ENCODE measurements at regions not wholly inside any gene's neighbourhood (a gene's known extent, or its start where the extent isn't known, plus 50 kb on each side); places are given as distances from the start of the nearest gene placed in this dataset.
"Not testable (repeated sequence)": the region's sequence is repeated elsewhere in the genome, so short reads cannot be mapped to it uniquely, and the experiment has no call there.

DNA sequence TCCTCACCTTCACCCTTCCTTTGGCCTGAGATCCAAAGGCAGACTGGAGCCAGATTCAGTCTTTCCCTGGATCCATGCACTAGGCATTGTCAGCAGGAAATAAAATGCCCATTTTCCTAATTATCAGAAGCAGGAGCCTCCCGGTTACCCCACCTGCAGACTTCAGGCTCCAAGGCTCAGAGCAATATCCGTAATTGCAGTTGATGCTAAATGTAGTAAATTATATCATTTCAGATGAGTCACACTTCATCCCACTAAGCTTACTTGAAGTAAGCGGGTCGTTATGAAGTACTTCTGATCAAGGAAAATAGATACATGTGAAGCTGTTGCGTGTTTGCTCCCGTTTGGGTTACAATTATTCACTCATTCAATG is 110.7 kb upstream of the SFSWAP start:
- no peak overlapping the region for H3K27ac Mint-ChIP-seq
- H3K27me3 Mint-ChIP-seq (ENCODE audit: low read depth in 3 of 3) = peaks cover 0 to 3% (median 2%) of the 10 kb centered on the region in 3 donors

GRCh38 chr12:131601499-131601898 is 109.4 kb upstream of the SFSWAP start:
- not testable (repeated sequence) for H3K27ac Mint-ChIP-seq; H3K9me3 Mint-ChIP-seq; H3K4me3 Mint-ChIP-seq; H3K36me3 Mint-ChIP-seq; DNase-seq; H3K27me3 Mint-ChIP-seq (ENCODE audit: low read depth in 3 of 3)
- H3K4me1 Mint-ChIP-seq = peaks cover 63 to 68% of the 10 kb centered on the region in 2 donors

More for the DNA sequence above, 110.7 kb upstream of the SFSWAP start:
- peaks cover 0 to 1% (median 0%) of the 10 kb centered on the region in 6 donors for H3K9me3 Mint-ChIP-seq
- no peak for DNase-seq
- H3K4me3 Mint-ChIP-seq = no peak overlapping the region
- peaks cover 50 to 55% of the 10 kb centered on the region in 2 donors for H3K4me1 Mint-ChIP-seq
- no peaks in the 10 kb centered on the region for H3K36me3 Mint-ChIP-seq

GRCh38 chr12:131603106-131603938 is 107.6 kb upstream of the SFSWAP start:
- H3K4me3 Mint-ChIP-seq = peak overlapping the region; percentile 84 to 97 (median 91)
- peaks cover 0 to 1% (median 0%) of the 10 kb centered on the region in 6 donors for H3K9me3 Mint-ChIP-seq
- no peak for DNase-seq
- peaks cover 82 to 83% of the 10 kb centered on the region in 2 donors for H3K4me1 Mint-ChIP-seq
- H3K36me3 Mint-ChIP-seq = no peaks in the 10 kb centered on the region
- peak overlapping the region; percentile 86 to 97 (median 92) for H3K27ac Mint-ChIP-seq
- H3K27me3 Mint-ChIP-seq (ENCODE audit: low read depth in 3 of 3) = peaks cover 0 to 2% (median 0%) of the 10 kb centered on the region in 3 donors

- peak overlapping the region; percentile 84 to 97 (median 91) for H3K4me3 Mint-ChIP-seq
- H3K4me1 Mint-ChIP-seq = peaks cover 84% of the 10 kb centered on the region in 2 donors
Measured at GRCh38 chr12:131603939-131604795, 106.7 kb upstream of the SFSWAP start.

GRCh38 chr12:131604859-131605258 is 106.0 kb upstream of the SFSWAP start:
- H3K4me1 Mint-ChIP-seq = peaks cover 86 to 90% of the 10 kb centered on the region in 2 donors
- peaks cover 0 to 4% (median 1%) of the 10 kb centered on the region in 3 donors for H3K27me3 Mint-ChIP-seq (ENCODE audit: low read depth in 3 of 3)
- H3K36me3 Mint-ChIP-seq = no peaks in the 10 kb centered on the region
- peaks cover 0 to 1% (median 0%) of the 10 kb centered on the region in 6 donors for H3K9me3 Mint-ChIP-seq
- peak overlapping the region; percentile 84 to 97 (median 91) for H3K4me3 Mint-ChIP-seq
- H3K27ac Mint-ChIP-seq = peak overlapping the region in 4 of 6 donors; percentile 31 to 97 (median 88)
- no peak for DNase-seq

More at GRCh38 chr12:131603939-131604795, 106.7 kb upstream of the SFSWAP start:
- Mint-ChIP-seq H3K36me3 (no peaks in the 10 kb centered on the region), H3K27ac (peak overlapping the region; percentile 86 to 97 (median 92)), H3K9me3 (peaks cover 0 to 1% (median 0%) of the 10 kb centered on the region in 6 donors), H3K27me3 (ENCODE audit: low read depth in 3 of 3) (peaks cover 0 to 4% (median 0%) of the 10 kb centered on the region in 3 donors)
- DNase-seq = peak; percentile 60 to 71 (median 70)

DNA sequence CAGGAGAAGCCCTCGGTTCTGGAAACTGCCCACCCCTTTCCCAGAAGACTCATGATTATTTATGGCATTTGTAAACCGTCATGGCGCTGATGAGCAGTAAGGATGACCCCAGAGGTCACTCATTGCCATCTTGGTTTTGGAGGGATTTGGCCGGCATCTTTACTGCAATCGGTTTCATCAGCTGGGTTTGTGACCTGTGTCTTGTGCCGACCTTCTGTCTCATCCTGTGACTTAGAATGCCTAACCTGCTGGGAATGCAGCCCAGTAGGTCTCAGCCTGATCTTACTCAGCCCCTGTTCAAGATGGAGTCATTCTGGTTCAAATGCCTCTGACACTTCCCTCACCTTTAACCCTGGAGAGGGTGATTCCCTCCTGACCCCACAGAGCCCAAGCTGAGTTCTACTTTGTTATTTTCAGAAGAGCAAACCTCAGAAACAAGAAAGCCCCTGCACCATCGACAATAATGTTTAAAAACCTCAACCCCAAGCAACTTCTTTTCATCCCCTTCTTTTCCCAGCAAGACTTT is 105.5 kb upstream of the SFSWAP start:
- peaks cover 88 to 91% of the 10 kb centered on the region in 2 donors for H3K4me1 Mint-ChIP-seq

GRCh38 chr12:131606218-131606901 is 104.5 kb upstream of the SFSWAP start:
- Mint-ChIP-seq H3K36me3 (no peaks in the 10 kb centered on the region), H3K27ac (peak overlapping the region in 3 of 6 donors; percentile 46 to 60 (median 49)), H3K9me3 (peaks cover 0 to 1% (median 0%) of the 10 kb centered on the region in 6 donors), H3K27me3 (ENCODE audit: low read depth in 3 of 3) (peaks cover 0 to 2% (median 2%) of the 10 kb centered on the region in 3 donors), H3K4me3 (peak overlapping the region; percentile 33 to 97 (median 84)), H3K4me1 (peaks cover 82 to 83% of the 10 kb centered on the region in 2 donors)
- no peak for DNase-seq

More for the DNA sequence above, 105.5 kb upstream of the SFSWAP start:
- Mint-ChIP-seq H3K9me3 (peaks cover 0 to 1% (median 0%) of the 10 kb centered on the region in 6 donors), H3K27me3 (ENCODE audit: low read depth in 3 of 3) (peaks cover 0 to 2% (median 2%) of the 10 kb centered on the region in 3 donors), H3K27ac (peak overlapping the region in 2 of 6 donors; percentile 36 to 40), H3K4me3 (peak overlapping the region; percentile 84 to 97 (median 91)), H3K36me3 (no peaks in the 10 kb centered on the region)
- no peak for DNase-seq

- peaks cover 0 to 7% (median 2%) of the 10 kb centered on the region in 3 donors for H3K27me3 Mint-ChIP-seq (ENCODE audit: low read depth in 3 of 3)
- no peaks in the 10 kb centered on the region for H3K9me3 Mint-ChIP-seq
- H3K36me3 Mint-ChIP-seq = no peaks in the 10 kb centered on the region
- peak overlapping the region; percentile 6 to 91 (median 77) for H3K27ac Mint-ChIP-seq
- DNase-seq = no peak
- H3K4me1 Mint-ChIP-seq = peaks cover 71% of the 10 kb centered on the region in 2 donors
- peak overlapping the region; percentile 54 to 83 (median 68) for H3K4me3 Mint-ChIP-seq
Measured at GRCh38 chr12:131607658-131608447, 103.0 kb upstream of the SFSWAP start.

- peaks cover 59% of the 10 kb centered on the region in 2 donors for H3K4me1 Mint-ChIP-seq
- peak overlapping the region in 4 of 6 donors; percentile 12 to 77 (median 61) for H3K27ac Mint-ChIP-seq
- peaks cover 0 to 7% (median 2%) of the 10 kb centered on the region in 3 donors for H3K27me3 Mint-ChIP-seq (ENCODE audit: low read depth in 3 of 3)
- no peaks in the 10 kb centered on the region for H3K9me3 Mint-ChIP-seq
- H3K36me3 Mint-ChIP-seq = no peaks in the 10 kb centered on the region
- peak overlapping the region; percentile 54 to 81 (median 78) for H3K4me3 Mint-ChIP-seq
- peak; percentile 68 to 73 (median 73) for DNase-seq
Measured at GRCh38 chr12:131608740-131609690, 101.9 kb upstream of the SFSWAP start.

GRCh38 chr12:131609762-131610161 is 101.1 kb upstream of the SFSWAP start:
- Mint-ChIP-seq H3K4me1 (peaks cover 52% of the 10 kb centered on the region in 2 donors), H3K9me3 (no peaks in the 10 kb centered on the region), H3K36me3 (no peaks in the 10 kb centered on the region), H3K4me3 (peak overlapping the region in 4 of 5 donors; percentile 54 to 81 (median 79)), H3K27ac (peak overlapping the region in 2 of 6 donors; percentile 12 to 77), H3K27me3 (ENCODE audit: low read depth in 3 of 3) (peaks cover 0 to 7% (median 2%) of the 10 kb centered on the region in 3 donors)
- no peak for DNase-seq

DNA sequence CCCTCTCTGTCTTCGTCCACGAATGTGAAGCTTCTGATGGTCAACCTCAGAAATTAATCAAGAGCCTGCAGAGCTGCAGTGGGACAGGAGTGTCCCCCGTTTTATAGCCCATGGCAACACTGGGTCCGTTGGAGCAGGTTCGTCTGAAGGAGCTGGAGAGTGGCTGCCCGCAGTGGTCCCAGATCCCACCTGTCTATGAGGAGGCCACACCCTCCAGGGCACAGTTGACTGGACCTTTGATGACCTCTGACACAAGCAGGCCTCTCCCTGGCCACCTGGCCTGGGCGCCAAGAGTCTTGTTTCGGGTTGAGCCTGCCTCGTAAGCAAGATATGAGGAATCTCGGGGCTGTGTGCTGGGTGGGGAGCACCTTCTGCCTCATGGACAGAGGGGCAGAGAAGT is 100.7 kb upstream of the SFSWAP start:
- Mint-ChIP-seq H3K9me3 (no peaks in the 10 kb centered on the region), H3K36me3 (no peaks in the 10 kb centered on the region), H3K4me1 (peaks cover 48% of the 10 kb centered on the region in 2 donors), H3K4me3 (no peak overlapping the region), H3K27ac (no peak overlapping the region), H3K27me3 (ENCODE audit: low read depth in 3 of 3) (peaks cover 0 to 7% (median 2%) of the 10 kb centered on the region in 3 donors)
- DNase-seq = no peak

Data from immature natural killer cell (primary cell).